GM12892 (cell line): ENCODE measurements at regions not wholly inside any gene's neighbourhood (a gene's known extent, or its start where the extent isn't known, plus 50 kb on each side); places are given as distances from the start of the nearest gene placed in this dataset.

ENCODE experiments used
- POLR2A ChIP-seq: IDR thresholded peaks from 2 replicates; pipeline ENCODE4 v1.6.1; 2011; ENCODE audit warnings: low read depth, low read length, control low read depth
- POLR2AphosphoS5 ChIP-seq: IDR thresholded peaks from 2 replicates; pipeline ENCODE4 v1.6.1; 2011; ENCODE audit warnings: low read depth, low read length, control low read depth
- TAF1 ChIP-seq: IDR thresholded peaks from 2 replicates; pipeline ENCODE4 v1.6.1; 2011; ENCODE audit warnings: low read depth, mild to moderate bottlenecking, control low read depth, low read length, borderline replicate concordance

- no peak for TF ChIP-seq TAF1
- TF ChIP-seq POLR2AphosphoS5: no peak
- TF ChIP-seq POLR2A: no peak
Measured at GRCh38 chr15:62279041-62279440, 114.0 kb upstream of the C2CD4B start.
